ENCODE measurements at regions not wholly inside any gene's neighbourhood (a gene's known extent, or its start where the extent isn't known, plus 50 kb on each side); places are given as distances from the start of the nearest gene placed in this dataset.

DNA sequence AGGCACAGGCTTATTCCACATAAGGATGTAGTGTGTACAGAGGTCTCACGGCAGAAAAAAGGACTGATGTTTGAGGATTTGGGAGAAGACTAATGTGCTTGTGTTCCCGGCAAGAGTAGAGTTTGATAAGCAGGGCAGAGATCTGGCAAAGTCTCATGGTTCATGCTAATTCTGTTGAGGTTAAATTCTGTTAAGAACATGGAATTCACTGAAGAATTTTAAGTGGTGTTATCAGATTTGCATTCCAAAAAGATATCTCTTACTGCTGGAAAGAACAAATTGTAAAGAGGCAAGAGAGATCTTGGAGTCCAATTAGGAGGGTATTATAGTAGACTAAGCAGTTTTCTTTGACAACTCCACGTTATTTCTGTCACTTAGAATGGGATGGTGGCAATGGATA lies 348.3 kb downstream of the TDRD3 start:
- H3K36me3 ChIP-seq (ENCODE audit: control insufficient read depth in 2 of 4, insufficient read depth in 4 of 4, low read length in 3 of 4): no peaks in the 10 kb centered on the region
- H2AFZ ChIP-seq (ENCODE audit: low read length): no peak overlapping the region
- H3K79me1 ChIP-seq (ENCODE audit: low read depth, low read length): no peaks in the 10 kb centered on the region
- no peak overlapping the region for H4K8ac ChIP-seq (ENCODE audit: extremely low read depth, insufficient read depth, low read length)
- H3K27ac ChIP-seq (ENCODE audit: low read depth, low read length): no peak overlapping the region
- ChIA-PET POLR2A (ENCODE audit: partially characterized antibody) (no interaction called here), CTCF (ENCODE audit: partially characterized antibody) (interaction anchor here (0.9 to 1.4 kb wide), 3 partner anchors 9 to 13 kb away, joined by 3 read pairs; no protein-coding TSS in a partner anchor)
- no peak overlapping the region for H4K5ac ChIP-seq (ENCODE audit: insufficient read length, low read depth, low read length)
- H3K56ac ChIP-seq (replicated peaks; ENCODE audit: insufficient read length, low read depth, low read length): no peak overlapping the region
- H3K4me3 ChIP-seq (ENCODE audit: extremely low read depth in 1 of 4, insufficient read depth in 2 of 4, low read depth in 3 of 4, low read length in 4 of 4): no peak overlapping the region
- no peak overlapping the region for H2BK12ac ChIP-seq (ENCODE audit: low read depth, low read length)
- no peak overlapping the region for H2BK120ac ChIP-seq (replicated peaks; ENCODE audit: low read depth, low read length)
- H3K27me3 ChIP-seq (replicated peaks in 1 of 4; ENCODE audit: control insufficient read depth in 3 of 4, extremely low read depth in 1 of 4, insufficient read depth in 3 of 4, low read length in 3 of 4): no peaks in the 10 kb centered on the region
- TF ChIP-seq TAF7 (optimal IDR thresholded peaks at IDR 0.05; ENCODE audit: borderline replicate concordance, low read depth, low read length): no peak
- TF ChIP-seq CREB1 (IDR thresholded peaks at IDR 0.05): no peak
- TF ChIP-seq CHD1 (IDR thresholded peaks at IDR 0.05; ENCODE audit: low read depth, low read length): no peak
- no peak for TF ChIP-seq SIRT6 (IDR thresholded peaks at IDR 0.05; ENCODE audit: low read length)
- TF ChIP-seq SUZ12 (IDR thresholded peaks at IDR 0.05; ENCODE audit: low read length): no peak
- no peak for TF ChIP-seq POU5F1 (IDR thresholded peaks at IDR 0.05; ENCODE audit: low read depth, low read length)
- no peak for TF ChIP-seq NRF1 (IDR thresholded peaks at IDR 0.05; ENCODE audit: low read depth, low read length)
- TF ChIP-seq TAF1 (IDR thresholded peaks at IDR 0.05; ENCODE audit: low read depth, low read length): no peak
- TF ChIP-seq RBBP5 (IDR thresholded peaks at IDR 0.05; ENCODE audit: borderline replicate concordance, low read depth, low read length): no peak
- TF ChIP-seq BRCA1 (IDR thresholded peaks at IDR 0.05; ENCODE audit: low read depth, low read length): no peak
- H3K9me3 ChIP-seq (ENCODE audit: insufficient read depth in 2 of 2, low read depth in 1 of 2, low read length in 1 of 2): no peaks in the 10 kb centered on the region
- no peak overlapping the region for H2BK15ac ChIP-seq (ENCODE audit: low read length)
- no peaks in the 10 kb centered on the region for H4K20me1 ChIP-seq (replicated peaks in 1 of 2; ENCODE audit: control insufficient read depth in 1 of 2, insufficient read depth in 2 of 2, low read length in 2 of 2)
- H3K23ac ChIP-seq (ENCODE audit: insufficient read length): no peak overlapping the region
- no peak overlapping the region for H4K91ac ChIP-seq (replicated peaks; ENCODE audit: insufficient read length, low read length)
- no peak overlapping the region for H2BK5ac ChIP-seq (ENCODE audit: low read depth, low read length)
- no peak overlapping the region for H3K14ac ChIP-seq (ENCODE audit: insufficient read length)
- peak overlapping the region; percentile 14 for H3K4ac ChIP-seq (replicated peaks; ENCODE audit: insufficient read length, low read depth, low read length)
- no peak overlapping the region for H2AK5ac ChIP-seq (ENCODE audit: low read depth, low read length)
- no peaks in the 10 kb centered on the region for H3K4me1 ChIP-seq (replicated peaks in 1 of 4; ENCODE audit: control insufficient read depth in 3 of 4, insufficient read depth in 4 of 4, low read length in 3 of 4)
- no peaks in the 10 kb centered on the region for H3K79me2 ChIP-seq (ENCODE audit: control insufficient read depth in 1 of 2, insufficient read depth in 2 of 2, low read length in 2 of 2)
- no peaks in the 10 kb centered on the region; the same call in 1 of the 2 replicates for H3K23me2 ChIP-seq (ENCODE audit: low read depth, low read length)
- no peak overlapping the region for H3K18ac ChIP-seq (ENCODE audit: extremely low read depth, low read length)
- FAIRE-seq: no peak
- WGBS, 2 experiments (ENCODE audit: extremely low coverage in 1 of 2, insufficient coverage in 1 of 2, insufficient read length in 1 of 2, insufficient replicate concordance in 2 of 2, low coverage in 1 of 2, low lambda C conversion rate in 2 of 2, missing lambda C conversion rate in 1 of 2): 89% methylated on average over 3 of the region's 3 CpGs; no CpG with 5 or more reads in 1 of the 2 experiments
- H3K9ac ChIP-seq (replicated peaks in 1 of 4; ENCODE audit: extremely low read depth in 1 of 4, low read depth in 3 of 4, low read length in 3 of 4): no peak overlapping the region
- DNase-seq (ENCODE audit: low read depth in 1 of 2, low spot score in 2 of 2): no peak
- no peak overlapping the region for H3K4me2 ChIP-seq (ENCODE audit: insufficient read depth in 1 of 2, low read depth in 2 of 2, low read length in 2 of 2)
- no peak overlapping the region for H2BK20ac ChIP-seq (ENCODE audit: low read length)
